Brain microvascular endothelial cell (primary cell): ENCODE measurements at regions not wholly inside any gene's neighbourhood (a gene's known extent, or its start where the extent isn't known, plus 50 kb on each side); places are given as distances from the start of the nearest gene placed in this dataset.

Experiments
- DNase-seq: peaks from one replicate; pipeline ENCODE4 v3.0.0-alpha.2; 2020
- H3K27ac ChIP-seq: fragments of 250-450 bp; sonication (Bioruptor Pico); 2 replicates; pipeline ENCODE4 v1.5.1; 2020; ENCODE audit warnings: mild to moderate bottlenecking, moderate library complexity
- H3K27me3 ChIP-seq: fragments of 250-450 bp; sonication (Bioruptor Pico); replicated peaks from 2 replicates; pipeline ENCODE4 v1.5.1; 2020; ENCODE audit warnings: mild to moderate bottlenecking
- H3K36me3 ChIP-seq: fragments of 250-450 bp; sonication (Bioruptor Pico); replicated peaks from 2 replicates; pipeline ENCODE4 v1.5.1; 2020; ENCODE audit warnings: mild to moderate bottlenecking
- H3K4me3 ChIP-seq: 2 replicates; pipeline ENCODE4 v1.5.1; 2011; ENCODE audit warnings: low read depth, mild to moderate bottlenecking, control low read depth, low read length, moderate library complexity
- in situ Hi-C: cut with HindIII; loops from 2 replicates; pipeline ENCODE4 v1.10.0; 2017; ENCODE audit warnings: low sequenced_read_pairs, low pct_ligation_motif_present
- TF ChIP-seq, protein P1 (sequence below): IDR thresholded peaks from 2 replicates; pipeline ENCODE4 v1.5.1; 2011; ENCODE audit warnings: low read depth, mild to moderate bottlenecking, moderate library complexity, low read length, control low read depth, inconsistent platforms; ENCODE audit errors: missing control alignments

DNA sequence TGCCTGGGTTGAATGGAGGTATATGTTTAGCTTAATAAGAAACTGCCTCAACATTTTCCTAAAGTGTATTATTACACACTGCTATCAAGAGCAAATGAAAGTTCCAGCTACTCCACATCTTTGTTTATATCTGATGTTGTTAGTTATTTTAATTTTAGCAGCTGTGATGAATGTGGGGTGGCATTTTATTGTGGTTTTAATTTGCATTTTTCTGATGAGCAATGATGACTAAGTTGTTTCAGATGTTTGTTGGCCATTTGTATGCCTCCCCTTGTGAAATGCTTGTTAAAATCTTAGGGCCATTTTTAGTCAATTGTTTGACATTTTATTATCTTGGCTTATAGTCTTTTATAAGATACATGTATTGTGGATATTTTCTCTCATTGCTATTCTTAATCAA lies 260.4 kb upstream of the SLCO3A1 start:
- in situ Hi-C loops = no loop called here
- Histone ChIP-seq H3K36me3 (no peaks in the 10 kb centered on the region), H3K27me3 (no peaks in the 10 kb centered on the region), H3K27ac (no peak overlapping the region), H3K4me3 (no peak overlapping the region)
- no peak for DNase-seq
- TF ChIP-seq, protein P1, sequence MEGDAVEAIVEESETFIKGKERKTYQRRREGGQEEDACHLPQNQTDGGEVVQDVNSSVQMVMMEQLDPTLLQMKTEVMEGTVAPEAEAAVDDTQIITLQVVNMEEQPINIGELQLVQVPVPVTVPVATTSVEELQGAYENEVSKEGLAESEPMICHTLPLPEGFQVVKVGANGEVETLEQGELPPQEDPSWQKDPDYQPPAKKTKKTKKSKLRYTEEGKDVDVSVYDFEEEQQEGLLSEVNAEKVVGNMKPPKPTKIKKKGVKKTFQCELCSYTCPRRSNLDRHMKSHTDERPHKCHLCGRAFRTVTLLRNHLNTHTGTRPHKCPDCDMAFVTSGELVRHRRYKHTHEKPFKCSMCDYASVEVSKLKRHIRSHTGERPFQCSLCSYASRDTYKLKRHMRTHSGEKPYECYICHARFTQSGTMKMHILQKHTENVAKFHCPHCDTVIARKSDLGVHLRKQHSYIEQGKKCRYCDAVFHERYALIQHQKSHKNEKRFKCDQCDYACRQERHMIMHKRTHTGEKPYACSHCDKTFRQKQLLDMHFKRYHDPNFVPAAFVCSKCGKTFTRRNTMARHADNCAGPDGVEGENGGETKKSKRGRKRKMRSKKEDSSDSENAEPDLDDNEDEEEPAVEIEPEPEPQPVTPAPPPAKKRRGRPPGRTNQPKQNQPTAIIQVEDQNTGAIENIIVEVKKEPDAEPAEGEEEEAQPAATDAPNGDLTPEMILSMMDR = no peak

GRCh38 chr15:91593653-91594052 lies 259.9 kb upstream of the SLCO3A1 start:
- Histone ChIP-seq H3K27me3 (no peaks in the 10 kb centered on the region), H3K36me3 (no peaks in the 10 kb centered on the region), H3K4me3 (no peak overlapping the region), H3K27ac (no peak overlapping the region)
- in situ Hi-C loops = no loop called here
- TF ChIP-seq, protein P1 = no peak
- no peak for DNase-seq

- in situ Hi-C loops = no loop called here
- Histone ChIP-seq H3K4me3 (no peak overlapping the region), H3K27ac (no peak overlapping the region), H3K36me3 (no peaks in the 10 kb centered on the region), H3K27me3 (no peaks in the 10 kb centered on the region)
- TF ChIP-seq, protein P1 = no peak
- no peak for DNase-seq
Observed at GRCh38 chr15:91599261-91599660, 254.2 kb upstream of the SLCO3A1 start.

DNA sequence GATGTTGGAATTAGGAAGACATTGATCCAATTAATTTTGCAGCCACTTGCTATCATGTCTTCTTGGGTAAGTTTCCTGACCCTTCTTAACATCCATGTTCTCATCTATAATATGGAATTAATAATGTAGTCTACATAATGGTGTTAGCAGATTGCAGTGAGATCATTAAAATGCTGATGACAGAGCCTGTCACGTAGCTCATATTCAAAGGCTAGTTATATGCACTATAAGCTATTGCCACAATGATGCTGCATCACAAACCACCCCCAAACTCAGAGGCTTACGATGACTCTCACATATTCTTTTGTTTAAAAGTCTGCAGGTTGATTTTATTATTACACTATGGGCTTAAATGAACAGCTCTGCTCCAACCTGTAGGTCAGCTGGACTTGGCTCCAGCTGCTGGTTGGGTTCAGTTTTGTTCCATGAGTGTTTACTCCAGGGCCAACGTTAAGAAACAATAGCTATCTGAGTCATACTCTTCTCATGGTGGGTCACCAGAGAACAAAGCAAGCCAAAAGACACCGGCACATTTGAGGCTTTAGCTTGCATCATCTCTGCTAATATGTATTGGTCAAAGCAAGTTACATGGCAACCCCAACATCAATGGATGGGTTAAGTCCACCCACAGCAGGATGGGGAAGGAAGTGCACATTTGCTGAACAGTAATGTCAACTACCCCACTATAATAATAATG lies 250.0 kb upstream of the SLCO3A1 start:
- Histone ChIP-seq H3K27ac (no peak overlapping the region), H3K36me3 (no peaks in the 10 kb centered on the region), H3K27me3 (no peaks in the 10 kb centered on the region), H3K4me3 (no peak overlapping the region)
- DNase-seq = no peak
- in situ Hi-C loops = no loop called here
- TF ChIP-seq, protein P1 = no peak

DNA sequence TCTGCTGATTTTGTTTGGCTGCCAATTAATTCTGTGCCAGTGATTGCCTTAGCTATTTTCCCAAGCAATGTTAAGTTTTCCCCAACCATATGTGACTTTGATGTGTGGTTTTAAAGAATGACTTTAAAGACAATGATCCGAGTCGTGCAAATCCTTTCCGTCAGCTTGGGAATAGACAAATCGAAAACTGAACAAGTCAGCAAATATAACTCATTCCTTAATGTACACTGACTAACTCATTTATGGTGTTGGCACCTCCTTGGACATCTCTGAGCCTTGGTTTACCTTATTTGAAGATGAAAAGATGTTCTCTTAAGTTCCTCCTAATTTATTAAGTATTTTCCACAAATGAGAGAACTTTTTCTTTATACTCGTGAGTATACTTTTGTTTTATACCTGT lies 249.4 kb upstream of the SLCO3A1 start:
- in situ Hi-C loops = no loop called here
- Histone ChIP-seq H3K27me3 (no peaks in the 10 kb centered on the region), H3K4me3 (no peak overlapping the region), H3K27ac (no peak overlapping the region), H3K36me3 (no peaks in the 10 kb centered on the region)
- no peak for DNase-seq
- TF ChIP-seq, protein P1 = no peak

- Histone ChIP-seq H3K27ac (no peak overlapping the region), H3K4me3 (no peak overlapping the region), H3K36me3 (no peaks in the 10 kb centered on the region), H3K27me3 (no peaks in the 10 kb centered on the region)
- in situ Hi-C loops = no loop called here
- DNase-seq = no peak
- TF ChIP-seq, protein P1 = no peak
Observed at GRCh38 chr15:91605576-91605975, 247.9 kb upstream of the SLCO3A1 start.
